Tibial nerve (tissue), 4 donors: ENCODE measurements at regions not wholly inside any gene's neighbourhood (a gene's known extent, or its start where the extent isn't known, plus 50 kb on each side); places are given as distances from the start of the nearest gene placed in this dataset.
A peak's percentile ranks its signal among the peaks of the same experiment; 100 is the strongest.

Source experiments
- DNase-seq, 2 donors: peaks; one replicate each; pipeline ENCODE4 v3.0.0-alpha.2; 2019; ENCODE audit warnings: low spot score in 2 of 2
- H3K27ac ChIP-seq, 4 donors: fragments of 200-600 bp; sonication (generic) in 3 of 4; one replicate each; pipeline ENCODE4 v1.5.1; 2017 to 2019; ENCODE audit warnings: mild to moderate bottlenecking in 1 of 4
- H3K27me3 ChIP-seq, 2 donors: fragments of 200-600 bp; sonication (generic) in 1 of 2; one replicate each; pipeline versions ENCODE4 v1.5.1 to v1.6.0; 2017 to 2019
- H3K36me3 ChIP-seq, 3 donors: fragments of 200-600 bp; sonication (generic); one replicate each; pipeline ENCODE4 v1.5.1; 2018 to 2019
- H3K4me1 ChIP-seq, 4 donors: fragments of 200-600 bp; sonication (generic) in 3 of 4; one replicate each; pipeline ENCODE4 v1.5.1; 2017 to 2019
- H3K4me3 ChIP-seq, 4 donors: fragments of 200-600 bp; sonication (generic) in 3 of 4; one replicate each; pipeline ENCODE4 v1.5.1; 2017 to 2019; ENCODE audit warnings: mild to moderate bottlenecking in 1 of 4, moderate library complexity in 1 of 4
- H3K9me3 ChIP-seq, 4 donors: fragments of 200-600 bp; sonication (generic) in 3 of 4; one replicate each; pipeline ENCODE4 v1.5.1; 2017 to 2019
- CTCF ChIP-seq, 5 experiments: fragments of 200-600 bp in 3 of 5; fragments of 450-650 bp in 2 of 5; sonication (generic) in 3 of 5; IDR thresholded peaks; one replicate each; pipeline ENCODE4 v1.5.1; 2016 to 2019; ENCODE audit warnings: antibody characterized with exemption in 5 of 5, mild to moderate bottlenecking in 3 of 5, moderate library complexity in 2 of 5
- EP300 ChIP-seq, 2 donors: sonication (generic); formaldehyde crosslinking; IDR thresholded peaks; one replicate each; pipeline ENCODE4 v1.6.1; 2017; ENCODE audit warnings: antibody characterized with exemption in 2 of 2, mild to moderate bottlenecking in 1 of 2
- POLR2A ChIP-seq, 2 donors: fragments of 450-650 bp; IDR thresholded peaks; one replicate each; pipeline ENCODE4 v1.6.1; 2017; ENCODE audit warnings: antibody characterized with exemption in 2 of 2, mild to moderate bottlenecking in 2 of 2, moderate library complexity in 2 of 2
- WGBS, 2 donors: methylation state at CpG; one replicate each; pipeline ENCODE4 v1.1.5; 2018; 5-methylcytosine and 5-hydroxymethylcytosine counted together

GRCh38 chr22:23002612-23003180, 67.6 kb upstream of the GNAZ start:
- peaks cover 0 to 10% (median 4%) of the 10 kb centered on the region in 4 donors for H3K9me3 ChIP-seq
- no peaks in the 10 kb centered on the region for H3K27me3 ChIP-seq
- H3K4me1 ChIP-seq = no peaks in the 10 kb centered on the region
- no peak overlapping the region for H3K4me3 ChIP-seq
- TF ChIP-seq POLR2A (IDR thresholded peaks at IDR 0.05) (no peak), EP300 (IDR thresholded peaks at IDR 0.05) (no peak), CTCF (IDR thresholded peaks at IDR 0.05) (no peak)
- WGBS, 2 donors = 81 to 84% methylated on average over 2 of the region's 2 CpGs
- H3K27ac ChIP-seq = no peak overlapping the region
- H3K36me3 ChIP-seq = no peaks in the 10 kb centered on the region
- no peak for DNase-seq

DNA sequence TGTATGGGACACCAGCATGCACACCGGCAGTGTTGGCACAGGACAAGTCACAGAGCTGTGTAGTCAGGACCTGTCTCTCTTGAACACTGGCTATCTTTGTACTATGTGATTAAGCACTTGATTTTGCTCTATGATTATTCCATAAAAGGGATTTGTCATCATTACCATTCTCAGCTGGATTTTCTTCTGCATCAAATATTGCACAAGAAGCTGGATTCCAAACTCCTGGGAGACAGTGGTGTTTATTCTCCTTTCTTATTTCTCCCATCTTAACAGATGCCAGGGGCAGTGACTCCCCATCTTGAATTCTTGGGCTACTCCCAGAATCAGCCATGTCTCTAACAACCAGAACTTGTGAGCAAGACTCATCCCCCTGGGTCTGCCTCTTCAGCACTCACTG, 62.5 kb upstream of the GNAZ start:
- Histone ChIP-seq H3K27me3 (no peaks in the 10 kb centered on the region), H3K4me1 (no peaks in the 10 kb centered on the region), H3K9me3 (no peaks in the 10 kb centered on the region), H3K4me3 (no peak overlapping the region), H3K27ac (peak overlapping the region in 1 of 4 donors; percentile 7), H3K36me3 (no peaks in the 10 kb centered on the region)
- DNase-seq = peak in 1 of 2 donors; percentile 18
- WGBS, 2 donors = 45 to 50% methylated on average over 1 of the region's 1 CpG
- TF ChIP-seq EP300 (IDR thresholded peaks at IDR 0.05) (no peak), POLR2A (IDR thresholded peaks at IDR 0.05) (no peak), CTCF (IDR thresholded peaks at IDR 0.05) (no peak)

DNA sequence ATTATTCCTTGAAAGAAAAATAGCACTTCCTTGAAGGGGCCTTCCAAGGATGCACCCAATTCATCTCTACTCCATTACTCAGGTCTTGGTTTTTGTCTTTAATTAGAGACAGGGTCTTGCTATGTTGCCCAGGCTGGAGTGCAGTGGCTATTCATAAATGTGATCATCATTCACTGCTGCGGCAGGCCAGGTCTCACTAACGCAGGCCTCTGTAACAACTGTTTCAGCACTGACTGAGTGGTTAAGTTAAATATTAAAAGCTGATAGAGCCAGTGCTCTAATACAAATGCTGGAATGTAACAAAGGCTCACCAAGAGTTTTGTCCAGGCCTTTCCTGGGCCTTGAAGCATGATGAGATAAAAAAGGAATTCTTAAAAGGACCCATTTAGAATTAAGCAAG, 61.4 kb upstream of the GNAZ start:
- 72 to 85% methylated on average over 2 of the region's 2 CpGs for WGBS, 2 donors
- Histone ChIP-seq H3K9me3 (no peaks in the 10 kb centered on the region), H3K27ac (peak overlapping the region in 1 of 4 donors; percentile 7), H3K27me3 (no peaks in the 10 kb centered on the region), H3K36me3 (no peaks in the 10 kb centered on the region), H3K4me3 (no peak overlapping the region), H3K4me1 (no peaks in the 10 kb centered on the region)
- TF ChIP-seq CTCF (IDR thresholded peaks at IDR 0.05) (no peak), EP300 (IDR thresholded peaks at IDR 0.05) (no peak)
- no peak for DNase-seq
